ENCODE measurements at regions not wholly inside any gene's neighbourhood (a gene's known extent, or its start where the extent isn't known, plus 50 kb on each side); places are given as distances from the start of the nearest gene placed in this dataset.

DNA sequence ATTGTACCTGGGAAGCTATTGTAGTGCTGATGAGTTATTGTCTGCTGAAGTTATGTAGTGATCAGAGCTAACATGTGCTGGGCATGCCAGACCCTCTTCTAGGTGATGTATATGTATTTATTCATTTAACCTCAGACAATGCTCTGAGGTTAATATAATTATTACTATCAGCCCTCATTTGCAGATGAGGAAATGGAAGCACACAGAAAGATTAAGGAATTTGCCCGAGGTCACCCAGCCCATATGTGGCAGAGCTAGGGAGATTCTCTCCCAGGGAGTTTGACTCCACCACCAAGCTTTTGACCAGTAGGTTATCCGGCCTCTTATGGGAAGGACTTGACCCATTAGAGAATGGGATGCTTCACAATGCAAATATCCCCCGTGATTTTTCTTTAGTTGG, 114.2 kb upstream of the NAV2 start:
- no peak for TF ChIP-seq CTCF (IDR thresholded peaks at IDR 0.05)
- TF ChIP-seq POLR2A (IDR thresholded peaks at IDR 0.05) = no peak

Measured in breast epithelium (tissue), 3 donors.